Fibroblast of lung (primary cell): ENCODE measurements at regions not wholly inside any gene's neighbourhood (a gene's known extent, or its start where the extent isn't known, plus 50 kb on each side); places are given as distances from the start of the nearest gene placed in this dataset.

Experiments
- DNase-seq, 2 donors: peaks; one replicate each; pipeline versions ENCODE4 v3.0.0 to v3.0.0-alpha.2; 2010; ENCODE audit warnings: low read depth in 2 of 2
- H2AFZ ChIP-seq: 2 replicates; pipeline ENCODE4 v1.5.1; 2012; ENCODE audit warnings: low read length, control low read depth, inconsistent platforms
- H3K27ac ChIP-seq: 2 replicates; pipeline ENCODE4 v1.5.1; 2011; ENCODE audit warnings: low read length, control low read depth; ENCODE audit not compliant: insufficient read depth
- H3K27me3 ChIP-seq: 2 replicates; pipeline ENCODE4 v1.5.1; 2011; ENCODE audit warnings: mild to moderate bottlenecking, low read length; ENCODE audit not compliant: control insufficient read depth, insufficient read depth
- H3K36me3 ChIP-seq: 2 replicates; pipeline ENCODE4 v1.5.1; 2011; ENCODE audit warnings: low read length; ENCODE audit not compliant: control insufficient read depth, insufficient read depth
- H3K4me1 ChIP-seq: 2 replicates; pipeline ENCODE4 v1.5.1; 2011; ENCODE audit warnings: low read length; ENCODE audit not compliant: control insufficient read depth, insufficient read depth; ENCODE audit errors: extremely low read depth
- H3K4me2 ChIP-seq: 2 replicates; pipeline ENCODE4 v1.5.1; 2011; ENCODE audit warnings: low read length, control low read depth; ENCODE audit not compliant: insufficient read depth; ENCODE audit errors: extremely low read depth
- H3K4me3 ChIP-seq, 4 experiments: fragments of 200-600 bp in 1 of 4; sonication (generic) in 1 of 4; replicated peaks in 1 of 4; 2 replicates each; pipeline ENCODE4 v1.5.1; 2011 to 2016; ENCODE audit warnings: low read length in 4 of 4, low read depth in 3 of 4, mild to moderate bottlenecking in 3 of 4, control low read depth in 2 of 4, inconsistent platforms in 1 of 4, mixed read lengths in 1 of 4; ENCODE audit not compliant: insufficient read depth in 1 of 4; ENCODE audit errors: control extremely low read depth in 1 of 4
- H3K79me2 ChIP-seq: 2 replicates; pipeline ENCODE4 v1.5.1; 2012; ENCODE audit warnings: mild to moderate bottlenecking, low read length, inconsistent platforms; ENCODE audit not compliant: control insufficient read depth, insufficient read depth
- H3K9ac ChIP-seq: 2 replicates; pipeline ENCODE4 v1.5.1; 2011; ENCODE audit warnings: mild to moderate bottlenecking, low read length, control low read depth; ENCODE audit not compliant: insufficient read depth
- H3K9me3 ChIP-seq: 2 replicates; pipeline ENCODE4 v1.5.1; 2012; ENCODE audit warnings: low read depth, low read length; ENCODE audit not compliant: control insufficient read depth, insufficient read depth
- H4K20me1 ChIP-seq: 2 replicates; pipeline ENCODE4 v1.5.1; 2011; ENCODE audit warnings: low read length; ENCODE audit not compliant: control insufficient read depth, insufficient read depth; ENCODE audit errors: extremely low read depth
- CTCF ChIP-seq, 2 donors: IDR thresholded peaks in 1 of 2; conservative IDR thresholded peaks in 1 of 2; 1 replicate in 1 of 2; 2 replicates in 1 of 2; pipeline ENCODE4 v1.5.1; 2011 to 2012; ENCODE audit warnings: low read length in 2 of 2, control low read depth in 1 of 2, inconsistent platforms in 1 of 2, low read depth in 1 of 2, mild to moderate bottlenecking in 1 of 2
- EZH2 ChIP-seq: IDR thresholded peaks from 2 replicates; pipeline ENCODE4 v1.5.1; 2012; ENCODE audit warnings: low read length, control low read depth, mild to moderate bottlenecking; ENCODE audit errors: missing control alignments

GRCh38 chr2:45287045-45287444, 277.8 kb upstream of the SIX2 start:
- Histone ChIP-seq H3K4me1 (no peaks in the 10 kb centered on the region), H3K36me3 (no peaks in the 10 kb centered on the region), H2AFZ (no peak overlapping the region), H3K9ac (no peak overlapping the region), H3K4me3 (no peak overlapping the region), H3K9me3 (no peaks in the 10 kb centered on the region), H3K27ac (no peak overlapping the region), H4K20me1 (no peaks in the 10 kb centered on the region), H3K4me2 (no peak overlapping the region), H3K79me2 (no peaks in the 10 kb centered on the region), H3K27me3 (peaks cover 4% of the 10 kb centered on the region)
- peak in 1 of 2 donors; percentile 25 for DNase-seq
- TF ChIP-seq CTCF (conservative IDR thresholded peaks at IDR 0.05 in 1 of 2, IDR thresholded peaks at IDR 0.05 in 1 of 2; ENCODE audit: low read depth in 1 of 2, low read length in 2 of 2) (no peak), EZH2 (no peak)

GRCh38 chr2:45285771-45286390, 276.6 kb upstream of the SIX2 start:
- no peak for TF ChIP-seq CTCF (conservative IDR thresholded peaks at IDR 0.05 in 1 of 2, IDR thresholded peaks at IDR 0.05 in 1 of 2; ENCODE audit: low read depth in 1 of 2, low read length in 2 of 2)
- TF ChIP-seq EZH2, result no peak
- Histone ChIP-seq H3K4me2 (no peak overlapping the region), H3K9ac (no peak overlapping the region), H3K27me3 (peaks cover 4% of the 10 kb centered on the region), H3K27ac (no peak overlapping the region), H3K36me3 (no peaks in the 10 kb centered on the region), H3K79me2 (no peaks in the 10 kb centered on the region), H3K4me3 (no peak overlapping the region), H3K4me1 (no peaks in the 10 kb centered on the region), H4K20me1 (no peaks in the 10 kb centered on the region), H2AFZ (no peak overlapping the region), H3K9me3 (no peaks in the 10 kb centered on the region)
- peak in 1 of 2 donors; percentile 18 for DNase-seq

DNA sequence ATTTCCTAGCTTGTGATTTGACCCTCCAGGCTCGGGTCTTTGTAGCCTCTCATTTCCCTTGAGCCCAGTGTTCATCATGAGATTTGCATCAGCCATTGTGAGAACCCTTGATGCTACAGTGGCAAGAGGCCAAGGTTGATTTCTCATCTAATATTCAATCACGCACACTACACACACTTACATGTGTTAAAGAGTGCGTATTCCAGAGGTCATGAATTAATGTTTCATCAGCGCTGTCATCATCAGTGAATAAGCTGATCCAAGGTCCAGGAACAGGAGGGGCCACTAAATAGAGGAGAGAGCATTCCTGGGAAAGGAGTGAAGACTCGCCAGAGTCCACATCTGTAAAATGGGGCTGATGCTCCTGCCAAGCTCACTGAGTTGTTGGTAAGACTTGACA, 276.1 kb upstream of the SIX2 start:
- no peaks in the 10 kb centered on the region for H3K79me2 ChIP-seq
- no peak overlapping the region for H2AFZ ChIP-seq
- TF ChIP-seq EZH2 (no peak), CTCF (conservative IDR thresholded peaks at IDR 0.05 in 1 of 2, IDR thresholded peaks at IDR 0.05 in 1 of 2; ENCODE audit: low read depth in 1 of 2, low read length in 2 of 2) (no peak)
- H3K4me1 ChIP-seq, result no peaks in the 10 kb centered on the region
- no peak overlapping the region for H3K9ac ChIP-seq
- H3K27me3 ChIP-seq, result peaks cover 4% of the 10 kb centered on the region
- no peak for DNase-seq
- no peaks in the 10 kb centered on the region for H4K20me1 ChIP-seq
- H3K9me3 ChIP-seq, result no peaks in the 10 kb centered on the region
- H3K4me2 ChIP-seq, result no peak overlapping the region
- no peaks in the 10 kb centered on the region for H3K36me3 ChIP-seq
- H3K27ac ChIP-seq, result no peak overlapping the region
- no peak overlapping the region for H3K4me3 ChIP-seq
